B cell (primary cell): ENCODE measurements at regions not wholly inside any gene's neighbourhood (a gene's known extent, or its start where the extent isn't known, plus 50 kb on each side); places are given as distances from the start of the nearest gene placed in this dataset.

Source experiments
- ATAC-seq: fragments of 200-7000 bp; cut with Tn5 transposase; one replicate; pipeline ENCODE4 v1.10.0; 2021; ENCODE audit warnings: low read depth, mild to moderate bottlenecking, moderate number of reproducible peaks, moderate library complexity
- CTCF ChIA-PET: fragments of 350-600 bp; sonication (Branson Sonifier 250); formaldehyde crosslinking; loops from one replicate; lab custom pipeline; 2021; ENCODE audit warnings: antibody characterized with exemption, inconsistent platforms; lab: Charles Lee
- POLR2A ChIA-PET: fragments of 350-600 bp; sonication (Branson Sonifier 250); formaldehyde crosslinking; loops from one replicate; lab custom pipeline; 2021; ENCODE audit warnings: antibody characterized with exemption; lab: Charles Lee
- DNase-seq: peaks from one replicate; pipeline ENCODE4 v3.0.0; 2013
- H2AFZ ChIP-seq: 2 replicates; pipeline ENCODE4 v1.6.1; 2012; ENCODE audit warnings: mild to moderate bottlenecking, low read depth, low read length; ENCODE audit not compliant: insufficient read depth, poor library complexity, severe bottlenecking
- H3K27ac ChIP-seq, 2 donors: 1 replicate in 1 of 2; 2 replicates in 1 of 2; pipeline ENCODE4 v1.5.1; 2012 to 2013; ENCODE audit warnings: low read length in 2 of 2, mild to moderate bottlenecking in 2 of 2, moderate library complexity in 1 of 2
- H3K27me3 ChIP-seq, 4 experiments: fragments of 200-600 bp in 1 of 4; sonication (generic) in 1 of 4; replicated peaks in 1 of 4; 1 replicate in 2 of 4; 2 replicates in 2 of 4; pipeline versions ENCODE4 v1.6.1 to v1.7.0; 2013 to 2016; ENCODE audit warnings: low read length in 3 of 4, mild to moderate bottlenecking in 2 of 4, mixed read lengths in 1 of 4, moderate library complexity in 1 of 4; ENCODE audit not compliant: insufficient read depth in 4 of 4, control insufficient read depth in 3 of 4; ENCODE audit errors: control extremely low read depth in 1 of 4
- H3K36me3 ChIP-seq, 2 experiments: replicated peaks in 1 of 2; 1 replicate in 1 of 2; 2 replicates in 1 of 2; pipeline versions ENCODE4 v1.6.1 to v1.7.1; 2013; ENCODE audit warnings: low read length in 1 of 2; ENCODE audit not compliant: insufficient read depth in 2 of 2, control insufficient read depth in 1 of 2; ENCODE audit errors: control extremely low read depth in 1 of 2, extremely low read depth in 1 of 2
- H3K4me1 ChIP-seq, 2 donors: fragments of 200-600 bp in 1 of 2; sonication (generic) in 1 of 2; 1 replicate in 1 of 2; 2 replicates in 1 of 2; pipeline versions ENCODE4 v1.5.1 to v1.6.1; 2013 to 2017; ENCODE audit warnings: low read length in 2 of 2; ENCODE audit not compliant: control insufficient read depth in 2 of 2, insufficient read depth in 2 of 2
- H3K4me2 ChIP-seq: replicated peaks from 2 replicates; pipeline ENCODE3; 2012; ENCODE audit warnings: mild to moderate bottlenecking, low read depth, low read length; ENCODE audit not compliant: poor library complexity, severe bottlenecking
- H3K4me3 ChIP-seq, 5 experiments: fragments of 200-600 bp in 1 of 5; sonication (generic) in 1 of 5; 1 replicate in 3 of 5; 2 replicates in 2 of 5; pipeline versions ENCODE4 v1.5.1 to v1.7.0; 2011 to 2016; ENCODE audit warnings: low read length in 4 of 5, mild to moderate bottlenecking in 4 of 5, low read depth in 2 of 5, control low read depth in 1 of 5, moderate library complexity in 1 of 5; ENCODE audit not compliant: insufficient read depth in 1 of 5; ENCODE audit errors: control extremely low read depth in 1 of 5, extremely low read depth in 1 of 5
- H3K79me2 ChIP-seq: fragments of 200-600 bp; sonication (generic); one replicate; pipeline ENCODE4 v1.6.0; 2016; ENCODE audit warnings: low read length; ENCODE audit not compliant: control insufficient read depth, insufficient read depth
- H3K9ac ChIP-seq: fragments of 200-600 bp; sonication (generic); 2 replicates; pipeline ENCODE4 v1.6.1; 2017; ENCODE audit warnings: mild to moderate bottlenecking, low read length, moderate library complexity
- H3K9me3 ChIP-seq, 3 donors: one replicate each; pipeline versions ENCODE4 v1.6.1 to v1.7.1; 2013; ENCODE audit warnings: low read length in 2 of 3; ENCODE audit not compliant: control insufficient read depth in 2 of 3, insufficient read depth in 1 of 3; ENCODE audit errors: control extremely low read depth in 1 of 3
- H4K20me1 ChIP-seq: 2 replicates; pipeline ENCODE4 v1.6.0; 2012; ENCODE audit warnings: mild to moderate bottlenecking, low read length; ENCODE audit not compliant: insufficient read depth, control insufficient read depth, poor library complexity, severe bottlenecking
- H3K27ac Mint-ChIP-seq: one replicate; pipeline ENCODE4 v1.8.0; 2021; ENCODE audit warnings: mixed read lengths
- H3K27me3 Mint-ChIP-seq: one replicate; pipeline ENCODE4 v1.8.0; 2021; ENCODE audit warnings: mixed read lengths
- H3K4me1 Mint-ChIP-seq: one replicate; pipeline ENCODE4 v1.8.0; 2021; ENCODE audit warnings: mixed read lengths
- H3K4me3 Mint-ChIP-seq: one replicate; pipeline ENCODE4 v1.8.0; 2021; ENCODE audit warnings: mixed read lengths
- H3K9me3 Mint-ChIP-seq: one replicate; pipeline ENCODE4 v1.8.0; 2022; ENCODE audit warnings: mixed read lengths; ENCODE audit not compliant: insufficient read depth
- CTCF ChIP-seq: fragments of 200-600 bp; IDR thresholded peaks from one replicate; pipeline ENCODE4 v1.8.0; 2022; ENCODE audit warnings: antibody characterized with exemption, mild to moderate bottlenecking
- EZH2 ChIP-seq: IDR thresholded peaks from 2 replicates; pipeline ENCODE4 v1.6.1; 2012; ENCODE audit warnings: borderline replicate concordance, low read depth, mild to moderate bottlenecking, moderate library complexity, low read length; ENCODE audit not compliant: insufficient read depth, poor library complexity, severe bottlenecking
- WGBS: methylation state at CpG from one replicate; pipeline ENCODE4 v1.1.5; 2013; ENCODE audit warnings: missing lambda C conversion rate; ENCODE audit not compliant: insufficient coverage; 5-methylcytosine and 5-hydroxymethylcytosine counted together
- intact Hi-C: fragments of 100-400 bp; cut with micrococcal nuclease; formaldehyde crosslinking; loops from one replicate; pipeline ENCODE4 v1.10.0; 2022

- ATAC-seq: no peak
- Histone ChIP-seq H3K36me3 (no peaks in the 10 kb centered on the region), H3K4me2 (no peak overlapping the region), H3K4me1 (no peaks in the 10 kb centered on the region), H2AFZ (no peak overlapping the region), H3K4me3 (no peak overlapping the region), H3K79me2 (no peaks in the 10 kb centered on the region), H3K9ac (no peak overlapping the region), H3K27ac (no peak overlapping the region), H3K27me3 (no peaks in the 10 kb centered on the region), H4K20me1 (no peaks in the 10 kb centered on the region), H3K9me3 (no peaks in the 10 kb centered on the region)
- POLR2A ChIA-PET: no interaction called here
- no peaks in the 10 kb centered on the region for H3K27me3 Mint-ChIP-seq
- DNase-seq: no peak
- CTCF ChIA-PET: no interaction called here
- no peak overlapping the region for H3K27ac Mint-ChIP-seq
- no peaks in the 10 kb centered on the region for H3K9me3 Mint-ChIP-seq
- intact Hi-C loops: no loop called here
- no peaks in the 10 kb centered on the region for H3K4me1 Mint-ChIP-seq
- no CpG with 5 or more reads among the region's 2 CpGs for WGBS
- TF ChIP-seq EZH2: no peak
- no peak overlapping the region for H3K4me3 Mint-ChIP-seq
These were observed 146.1 kb upstream of the TMCO5A start for GRCh38 chr15:37788330-37788729.

GRCh38 chr15:37788767-37789396 lies 145.6 kb upstream of the TMCO5A start:
- intact Hi-C loops: no loop called here
- Histone ChIP-seq H4K20me1 (no peaks in the 10 kb centered on the region), H3K27me3 (no peaks in the 10 kb centered on the region), H2AFZ (no peak overlapping the region), H3K4me2 (no peak overlapping the region), H3K4me1 (no peaks in the 10 kb centered on the region), H3K9me3 (no peaks in the 10 kb centered on the region), H3K9ac (no peak overlapping the region), H3K4me3 (no peak overlapping the region), H3K27ac (no peak overlapping the region), H3K36me3 (no peaks in the 10 kb centered on the region), H3K79me2 (no peaks in the 10 kb centered on the region)
- ChIA-PET POLR2A (no interaction called here), CTCF (no interaction called here)
- Mint-ChIP-seq H3K4me3 (no peak overlapping the region), H3K9me3 (no peaks in the 10 kb centered on the region), H3K27me3 (no peaks in the 10 kb centered on the region), H3K4me1 (no peaks in the 10 kb centered on the region), H3K27ac (no peak overlapping the region)
- DNase-seq (no peak), ATAC-seq (no peak)
- 60% methylated on average over 1 of the region's 7 CpGs for WGBS
- TF ChIP-seq EZH2 (no peak), CTCF (no peak)
